GM20000 (cell line): ENCODE measurements at regions not wholly inside any gene's neighbourhood (a gene's known extent, or its start where the extent isn't known, plus 50 kb on each side); places are given as distances from the start of the nearest gene placed in this dataset.
"Not testable (repeated sequence)": the region's sequence is repeated elsewhere in the genome, so short reads cannot be mapped to it uniquely, and the experiment has no call there.

Experiments used
- DNase-seq: peaks from one replicate; pipeline ENCODE4 v3.0.0; 2012; ENCODE audit warnings: low spot score
- CTCF ChIP-seq: IDR thresholded peaks from 2 replicates; pipeline ENCODE4 v1.5.1; 2012; ENCODE audit warnings: mild to moderate bottlenecking, control low read depth; ENCODE audit errors: extremely low read depth, missing control alignments

GRCh38 chr17:36691606-36692005 lies 90.2 kb downstream of the MRM1 start:
- no peak for DNase-seq
- TF ChIP-seq CTCF, result no peak

- DNase-seq, result no peak
- no peak for TF ChIP-seq CTCF
Measured at GRCh38 chr17:36695082-36695481, 93.7 kb downstream of the MRM1 start.

GRCh38 chr17:36695710-36696109 lies 94.3 kb downstream of the MRM1 start:
- not testable (repeated sequence) for DNase-seq

GRCh38 chr17:36696805-36697204 lies 95.4 kb downstream of the MRM1 start:
- DNase-seq, result no peak
- TF ChIP-seq CTCF, result no peak

- no peak for TF ChIP-seq CTCF
- DNase-seq, result no peak
Measured at GRCh38 chr17:36697903-36698530, 96.6 kb downstream of the MRM1 start.

GRCh38 chr17:36701429-36702099 lies 100.2 kb downstream of the MRM1 start:
- no peak for DNase-seq
- TF ChIP-seq CTCF, result no peak

GRCh38 chr17:36702636-36703035 lies 101.3 kb downstream of the MRM1 start:
- no peak for DNase-seq
- no peak for TF ChIP-seq CTCF

GRCh38 chr17:36703860-36704266 lies 102.5 kb downstream of the MRM1 start:
- no peak for TF ChIP-seq CTCF
- DNase-seq, result peak; percentile 42
